ENCODE measurements at regions not wholly inside any gene's neighbourhood (a gene's known extent, or its start where the extent isn't known, plus 50 kb on each side); places are given as distances from the start of the nearest gene placed in this dataset.

- H3K27ac Mint-ChIP-seq = peak overlapping the region in 2 of 3 experiments; percentile 73 to 90
- no peak overlapping the region for H3K4me3 Mint-ChIP-seq
- H3K9me3 Mint-ChIP-seq = peaks cover 8% of the 10 kb centered on the region
- H3K27me3 Mint-ChIP-seq (ENCODE audit: low read depth) = peaks cover 15% of the 10 kb centered on the region
- peaks cover under 1% of the 10 kb centered on the region for H3K4me1 Mint-ChIP-seq
- no peaks in the 10 kb centered on the region for H3K36me3 Mint-ChIP-seq (ENCODE audit: low read depth)
- no peak for TF ChIP-seq CTCF (IDR thresholded peaks at IDR 0.05; ENCODE audit: unreplicated experiment in 3 of 3)
These were observed 96.8 kb downstream of the SINHCAF start for GRCh38 chr12:31228811-31229792.

- Mint-ChIP-seq H3K27me3 (ENCODE audit: low read depth) (peaks cover 15% of the 10 kb centered on the region), H3K9me3 (peaks cover 8% of the 10 kb centered on the region), H3K27ac (peak overlapping the region in 2 of 3 experiments; percentile 73 to 90), H3K4me1 (peaks cover 10% of the 10 kb centered on the region), H3K4me3 (no peak overlapping the region), H3K36me3 (ENCODE audit: low read depth) (no peaks in the 10 kb centered on the region)
- TF ChIP-seq CTCF (IDR thresholded peaks at IDR 0.05; ENCODE audit: unreplicated experiment in 3 of 3) = no peak
These were observed 95.9 kb downstream of the SINHCAF start for GRCh38 chr12:31230004-31230403.

Data from nephron (organoid).